Frontal cortex (tissue), 3 donors: ENCODE measurements at regions not wholly inside any gene's neighbourhood (a gene's known extent, or its start where the extent isn't known, plus 50 kb on each side); places are given as distances from the start of the nearest gene placed in this dataset.
"Not testable (repeated sequence)": the region's sequence is repeated elsewhere in the genome, so short reads cannot be mapped to it uniquely, and the experiment has no call there.

Experiments
- DNase-seq, 2 donors: peaks; one replicate each; pipeline ENCODE4 v3.0.0; 2012; ENCODE audit warnings: low spot score in 2 of 2
- FAIRE-seq: peaks from 2 replicates; lab custom pipeline; 2012; peaks lifted over from hg19 to GRCh38; lab: Jason Lieb, UNC
- donor health status: control.
- donor health status: control.
- donor health status: control.

- FAIRE-seq = no peak
- no peak for DNase-seq
Measured at GRCh38 chr3:69688400-69688799, 50.9 kb upstream of the MITF start.

- FAIRE-seq (no peak), DNase-seq (no peak)
Measured at GRCh38 chr3:69687641-69688040, 51.6 kb upstream of the MITF start.

- no peak for DNase-seq
- FAIRE-seq = no peak
Measured at GRCh38 chr3:69686056-69686455, 53.2 kb upstream of the MITF start.

GRCh38 chr3:69684309-69684961, 54.8 kb upstream of the MITF start:
- FAIRE-seq = no peak
- DNase-seq = no peak

- FAIRE-seq = no peak
- DNase-seq = no peak
Measured at GRCh38 chr3:69683082-69683806, 56.0 kb upstream of the MITF start.

GRCh38 chr3:69677456-69677855, 61.8 kb upstream of the MITF start:
- FAIRE-seq = not testable (repeated sequence)

GRCh38 chr3:69675786-69676530, 63.3 kb upstream of the MITF start:
- DNase-seq (no peak), FAIRE-seq (no peak)

More at GRCh38 chr3:69677456-69677855, 61.8 kb upstream of the MITF start:
- DNase-seq = not testable (repeated sequence)

GRCh38 chr3:69674752-69675151, 64.5 kb upstream of the MITF start:
- FAIRE-seq (no peak), DNase-seq (no peak)

GRCh38 chr3:69671082-69671952, 67.9 kb upstream of the MITF start:
- FAIRE-seq = peak; percentile 95
- peak; percentile 43 to 52 for DNase-seq

- FAIRE-seq = no peak
- DNase-seq = no peak
Measured at GRCh38 chr3:69669070-69669469, 70.2 kb upstream of the MITF start.

- FAIRE-seq (no peak), DNase-seq (peak; percentile 29 to 33)
Measured at GRCh38 chr3:69665026-69665737, 74.1 kb upstream of the MITF start.

- DNase-seq (no peak), FAIRE-seq (no peak)
Measured at GRCh38 chr3:69660631-69661030, 78.6 kb upstream of the MITF start.

GRCh38 chr3:69659180-69659910, 79.9 kb upstream of the MITF start:
- FAIRE-seq (no peak), DNase-seq (no peak)

- no peak for FAIRE-seq
- no peak for DNase-seq
Measured at GRCh38 chr3:69658514-69659140, 80.6 kb upstream of the MITF start.

- DNase-seq, FAIRE-seq: not testable (repeated sequence)
Measured at GRCh38 chr3:69657030-69657429, 82.2 kb upstream of the MITF start.

GRCh38 chr3:69651765-69652164, 87.5 kb upstream of the MITF start:
- FAIRE-seq = no peak
- DNase-seq = no peak

GRCh38 chr3:69650066-69650419, 89.2 kb upstream of the MITF start:
- FAIRE-seq = no peak
- DNase-seq = no peak
